VCaP (cell line): ENCODE measurements at regions not wholly inside any gene's neighbourhood (a gene's known extent, or its start where the extent isn't known, plus 50 kb on each side); places are given as distances from the start of the nearest gene placed in this dataset.
"Not testable (repeated sequence)": the region's sequence is repeated elsewhere in the genome, so short reads cannot be mapped to it uniquely, and the experiment has no call there.

Experiments used
- H3K27ac ChIP-seq: fragments of 450-650 bp; 2 replicates; pipeline ENCODE4 v1.5.1; 2017
- TF ChIP-seq, protein P1 (sequence below): fragments of 450-650 bp; conservative IDR thresholded peaks from 2 replicates; pipeline ENCODE4 v1.5.1; 2017; ENCODE audit warnings: mild to moderate bottlenecking, moderate library complexity

DNA sequence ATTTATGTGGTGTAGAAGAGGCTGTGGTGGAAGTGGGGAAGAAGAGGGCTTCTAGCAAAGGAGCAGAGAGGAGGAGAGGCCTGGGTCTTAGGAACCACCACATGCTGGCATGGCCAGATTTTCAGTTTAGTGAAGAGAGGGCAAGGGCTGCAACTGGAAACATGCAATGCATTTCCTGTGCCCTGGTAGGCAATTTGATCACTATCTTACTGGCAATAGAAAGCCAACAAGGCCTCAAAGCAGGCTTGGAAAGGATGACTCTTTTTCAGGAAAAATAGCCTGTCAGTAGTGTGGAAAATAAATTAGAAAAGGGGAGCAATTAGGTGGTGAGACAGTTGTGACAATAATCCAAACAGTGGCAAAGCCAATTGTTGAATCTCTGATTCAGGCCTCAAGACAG lies 501.9 kb upstream of the ZFP42 start:
- TF ChIP-seq, protein P1, sequence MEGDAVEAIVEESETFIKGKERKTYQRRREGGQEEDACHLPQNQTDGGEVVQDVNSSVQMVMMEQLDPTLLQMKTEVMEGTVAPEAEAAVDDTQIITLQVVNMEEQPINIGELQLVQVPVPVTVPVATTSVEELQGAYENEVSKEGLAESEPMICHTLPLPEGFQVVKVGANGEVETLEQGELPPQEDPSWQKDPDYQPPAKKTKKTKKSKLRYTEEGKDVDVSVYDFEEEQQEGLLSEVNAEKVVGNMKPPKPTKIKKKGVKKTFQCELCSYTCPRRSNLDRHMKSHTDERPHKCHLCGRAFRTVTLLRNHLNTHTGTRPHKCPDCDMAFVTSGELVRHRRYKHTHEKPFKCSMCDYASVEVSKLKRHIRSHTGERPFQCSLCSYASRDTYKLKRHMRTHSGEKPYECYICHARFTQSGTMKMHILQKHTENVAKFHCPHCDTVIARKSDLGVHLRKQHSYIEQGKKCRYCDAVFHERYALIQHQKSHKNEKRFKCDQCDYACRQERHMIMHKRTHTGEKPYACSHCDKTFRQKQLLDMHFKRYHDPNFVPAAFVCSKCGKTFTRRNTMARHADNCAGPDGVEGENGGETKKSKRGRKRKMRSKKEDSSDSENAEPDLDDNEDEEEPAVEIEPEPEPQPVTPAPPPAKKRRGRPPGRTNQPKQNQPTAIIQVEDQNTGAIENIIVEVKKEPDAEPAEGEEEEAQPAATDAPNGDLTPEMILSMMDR, result no peak
- no peak overlapping the region for H3K27ac ChIP-seq

DNA sequence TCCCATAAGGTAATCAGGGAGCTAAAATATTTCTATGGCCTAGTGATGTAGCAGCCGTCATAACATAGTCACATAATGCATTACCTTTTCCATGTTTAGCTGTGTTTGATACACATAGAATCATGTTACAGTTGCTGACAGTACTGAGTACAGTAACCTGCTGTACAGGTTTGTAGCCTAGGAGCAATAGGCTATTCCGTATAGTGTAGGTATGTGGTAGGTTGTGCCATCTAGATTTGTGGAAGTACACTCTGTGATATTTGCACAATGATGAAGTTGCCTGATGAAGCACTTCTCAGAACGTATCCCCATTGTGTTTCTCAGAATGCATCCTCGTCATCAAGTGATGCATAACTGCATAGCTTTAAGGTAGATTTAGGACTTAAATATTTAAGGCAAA lies 495.6 kb upstream of the ZFP42 start:
- TF ChIP-seq, protein P1, result no peak
- peak overlapping the region; percentile 38 for H3K27ac ChIP-seq

DNA sequence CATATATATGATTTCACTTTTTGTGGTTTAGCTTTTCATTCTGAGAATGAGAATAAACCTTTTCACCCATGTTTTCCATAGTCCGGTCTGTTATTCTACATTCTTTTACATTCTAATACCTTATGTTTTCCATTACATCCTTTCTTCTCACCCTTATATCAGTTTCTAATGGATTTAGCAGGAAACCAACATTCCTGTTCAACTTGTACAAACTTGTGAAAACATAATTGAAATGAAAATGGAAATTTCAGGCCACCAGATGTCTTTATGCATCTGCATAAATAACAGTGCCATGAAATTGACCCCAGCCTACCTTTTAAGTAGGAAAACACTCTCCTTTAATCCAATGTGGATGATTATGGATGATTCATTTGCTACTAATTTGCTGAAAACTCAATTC lies 494.8 kb upstream of the ZFP42 start:
- TF ChIP-seq, protein P1, result no peak
- H3K27ac ChIP-seq, result no peak overlapping the region

DNA sequence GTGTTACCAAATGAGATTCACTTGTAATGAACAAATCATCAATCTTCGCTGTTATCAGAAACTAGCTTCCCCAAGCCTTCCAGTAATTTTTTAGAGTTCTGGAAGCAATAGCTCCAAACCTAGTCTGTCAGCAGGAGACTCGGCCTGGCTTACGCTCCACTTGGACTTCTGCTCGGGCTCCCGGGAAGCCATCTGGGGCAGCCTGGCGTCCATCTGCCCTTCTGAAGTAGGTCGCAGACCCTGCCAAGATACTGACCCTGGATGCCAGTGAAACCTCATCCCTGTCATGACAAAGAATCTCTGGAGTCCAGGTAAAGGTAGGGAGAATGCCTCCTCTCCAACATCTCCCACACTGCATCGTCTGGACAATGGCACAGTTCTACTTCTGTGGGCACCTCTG lies 493.8 kb upstream of the ZFP42 start:
- H3K27ac ChIP-seq, result no peak overlapping the region
- TF ChIP-seq, protein P1, result no peak

DNA sequence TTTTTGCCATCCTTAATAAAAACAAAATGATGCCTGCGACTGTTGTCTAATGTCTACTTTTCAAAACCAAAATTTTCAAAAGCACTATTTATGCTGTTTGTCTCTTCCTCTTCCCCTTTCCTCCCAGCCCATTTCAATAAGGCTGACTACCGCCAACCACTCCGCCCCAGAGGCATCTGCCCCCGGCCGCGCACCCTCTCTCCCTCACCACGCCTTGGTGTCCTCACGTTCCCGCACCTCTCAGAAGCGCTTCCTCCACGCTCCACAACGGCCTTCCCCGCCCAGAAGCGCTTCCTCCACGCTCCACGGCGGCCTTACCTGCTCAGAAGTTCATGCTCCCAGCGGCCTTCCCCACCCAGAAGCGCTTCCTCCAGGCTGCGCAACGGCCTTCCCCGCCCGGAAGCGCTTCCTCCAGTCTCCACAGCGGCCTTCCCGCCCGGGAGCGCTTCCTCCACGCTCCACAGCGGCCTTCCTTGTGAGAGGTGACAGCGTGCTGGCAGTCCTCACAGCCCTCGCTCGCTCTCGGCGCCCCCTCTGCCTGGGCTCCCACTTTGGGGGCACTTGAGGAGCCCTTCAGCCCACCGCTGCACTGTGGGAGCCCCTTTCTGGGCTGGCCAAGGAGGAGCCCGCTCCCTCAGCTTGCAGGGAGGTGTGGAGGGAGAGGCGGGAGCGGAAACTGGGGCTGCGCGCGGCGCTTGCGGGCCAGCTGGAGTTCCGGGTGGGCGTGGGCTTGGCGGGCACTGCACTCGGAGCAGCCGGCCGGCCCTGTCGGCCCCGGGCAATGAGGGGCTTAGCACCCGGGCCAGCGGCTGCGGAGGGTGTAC lies 490.4 kb upstream of the ZFP42 start:
- no peak overlapping the region for H3K27ac ChIP-seq
- TF ChIP-seq, protein P1, result no peak

DNA sequence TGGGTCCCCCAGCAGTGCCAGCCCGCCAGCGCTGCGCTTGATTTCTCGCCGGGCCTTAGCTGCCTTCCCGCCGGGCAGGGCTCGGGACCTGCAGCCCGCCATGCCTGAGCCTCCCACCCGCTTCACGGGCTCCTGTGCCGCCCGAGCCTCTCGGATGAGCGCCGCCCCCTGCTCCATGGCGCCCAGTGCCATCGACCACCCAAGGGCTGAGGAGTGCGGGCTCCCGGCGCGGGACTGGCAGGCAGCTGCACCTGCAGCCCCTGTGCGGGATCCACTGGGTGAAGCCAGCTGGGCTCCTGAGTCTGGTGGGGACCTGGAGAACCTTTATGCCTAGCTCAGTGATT lies 489.8 kb upstream of the ZFP42 start:
- H3K27ac ChIP-seq, result not testable (repeated sequence)

DNA sequence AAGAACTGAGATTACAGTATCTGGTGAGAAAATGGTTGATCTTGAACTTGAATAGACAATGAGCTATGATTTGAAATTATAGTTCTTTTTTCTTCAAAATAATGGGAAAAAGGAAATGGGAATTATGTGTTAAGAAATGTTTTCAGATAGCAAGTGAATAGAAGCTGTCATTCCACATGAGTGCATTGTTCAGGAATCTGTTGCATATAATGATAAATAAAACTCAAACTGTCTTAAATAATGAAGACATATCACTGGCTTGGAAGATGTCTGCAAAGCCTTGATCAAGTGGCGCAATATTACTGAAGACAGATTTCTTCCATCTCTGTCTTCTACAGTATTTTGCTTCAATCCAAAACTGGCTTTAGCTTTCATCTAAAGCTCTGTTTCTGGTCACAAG lies 479.3 kb upstream of the ZFP42 start:
- TF ChIP-seq, protein P1, result no peak
- no peak overlapping the region for H3K27ac ChIP-seq

DNA sequence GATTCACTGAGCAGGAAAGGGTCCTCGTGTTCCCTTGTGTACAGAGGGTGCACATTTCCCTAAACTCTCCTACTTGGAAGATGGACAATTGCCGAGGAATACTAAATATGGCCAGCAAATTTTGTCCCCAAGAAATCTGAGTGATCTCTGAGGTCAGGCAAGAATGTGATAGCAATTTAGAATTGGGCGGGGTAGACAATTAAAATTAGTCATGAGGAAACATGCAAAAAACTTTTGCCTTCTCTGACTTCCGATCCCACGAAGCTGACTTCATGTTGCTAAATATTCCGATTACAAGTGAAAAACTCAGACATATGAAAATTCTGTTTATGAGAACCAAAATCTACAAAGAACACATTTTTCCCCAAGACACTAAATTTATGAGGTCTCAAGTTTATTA lies 453.9 kb upstream of the ZFP42 start:
- TF ChIP-seq, protein P1, result no peak

More for the DNA sequence above, 453.9 kb upstream of the ZFP42 start:
- H3K27ac ChIP-seq, result no peak overlapping the region
